ENCODE measurements at regions not wholly inside any gene's neighbourhood (a gene's known extent, or its start where the extent isn't known, plus 50 kb on each side); places are given as distances from the start of the nearest gene placed in this dataset.

DNA sequence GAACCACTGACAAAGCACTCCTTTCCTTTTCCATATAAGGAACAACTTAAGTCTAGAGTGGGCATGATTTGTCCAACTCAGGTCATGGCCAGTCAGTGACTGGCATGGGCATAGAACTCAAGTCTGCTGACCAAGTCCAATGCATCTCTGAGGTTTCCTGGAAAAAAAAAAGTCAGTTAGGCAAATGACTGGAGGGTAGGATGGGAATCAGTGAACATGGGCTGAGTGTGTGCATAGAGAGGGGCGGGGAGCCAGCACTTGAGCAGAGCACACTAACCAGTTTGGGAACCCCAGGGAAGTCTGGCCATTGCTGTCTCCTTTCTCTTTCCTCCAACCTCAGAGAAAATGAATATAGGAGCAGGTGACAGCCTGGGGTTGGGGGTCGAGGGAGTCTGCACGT is 53.6 kb upstream of the FMOD start:
- no peak for TF ChIP-seq EZH2phosphoT487 (IDR thresholded peaks at IDR 0.05; ENCODE audit: low read depth)
- TF ChIP-seq CTCF (IDR thresholded peaks at IDR 0.05; ENCODE audit: low read depth, low read length), result no peak
- Histone ChIP-seq H3K27me3 (ENCODE audit: low read depth, low read length) (no peaks in the 10 kb centered on the region), H4K20me1 (ENCODE audit: insufficient read depth, low read length) (no peaks in the 10 kb centered on the region), H3K79me2 (ENCODE audit: low read length) (no peaks in the 10 kb centered on the region), H3K36me3 (replicated peaks; ENCODE audit: low read depth, low read length) (no peaks in the 10 kb centered on the region), H3K4me3 (ENCODE audit: low read length) (no peak overlapping the region), H3K9ac (ENCODE audit: low read length) (no peak overlapping the region), H2AFZ (ENCODE audit: low read depth, low read length) (no peak overlapping the region), H3K4me1 (ENCODE audit: low read length) (peaks cover 9% of the 10 kb centered on the region), H3K9me3 (ENCODE audit: insufficient read depth, low read length) (no peaks in the 10 kb centered on the region), H3K4me2 (ENCODE audit: low read length) (no peak overlapping the region), H3K27ac (ENCODE audit: low read length) (no peak overlapping the region)

DNA sequence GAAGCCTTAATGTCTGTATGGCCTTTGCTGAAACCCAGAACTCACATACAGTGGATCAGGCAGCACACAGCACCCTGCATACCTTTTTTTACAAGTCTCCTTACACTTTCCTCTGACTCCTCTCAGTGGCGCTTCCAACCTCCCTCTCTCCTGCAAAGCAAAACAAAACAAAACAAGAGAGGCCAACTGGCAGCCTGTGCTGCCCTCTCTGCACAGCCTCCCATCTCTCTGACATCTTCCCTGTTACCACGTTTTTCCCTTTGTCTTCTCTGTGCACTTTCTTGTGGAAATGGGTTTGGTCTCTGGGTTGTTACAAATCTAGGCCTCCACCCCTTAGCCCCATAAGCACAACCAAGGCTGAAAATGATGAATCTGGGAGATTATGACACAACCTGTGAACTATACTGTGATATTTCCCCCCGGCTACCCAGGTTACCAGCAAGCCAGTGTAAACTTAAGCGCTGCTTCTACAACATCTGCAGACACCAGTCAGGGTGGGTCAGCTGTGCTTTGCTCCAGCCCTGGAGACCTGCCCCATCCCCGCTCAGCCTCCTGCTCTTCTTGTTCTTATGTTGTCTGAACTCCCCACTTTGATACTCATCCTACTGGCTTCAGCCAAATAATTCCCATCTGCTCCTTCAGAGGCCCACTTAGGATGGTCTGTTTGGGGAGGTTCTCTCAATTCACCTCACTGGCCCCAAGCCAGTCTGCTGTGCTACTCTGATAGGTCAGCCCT is 54.9 kb upstream of the FMOD start:
- Histone ChIP-seq H3K4me3 (ENCODE audit: low read length) (no peak overlapping the region), H3K4me1 (ENCODE audit: low read length) (peaks cover 20% of the 10 kb centered on the region), H3K9me3 (ENCODE audit: insufficient read depth, low read length) (no peaks in the 10 kb centered on the region), H3K79me2 (ENCODE audit: low read length) (no peaks in the 10 kb centered on the region), H3K27ac (ENCODE audit: low read length) (no peak overlapping the region), H3K4me2 (ENCODE audit: low read length) (no peak overlapping the region), H2AFZ (ENCODE audit: low read depth, low read length) (no peak overlapping the region), H3K27me3 (ENCODE audit: low read depth, low read length) (no peaks in the 10 kb centered on the region), H3K9ac (ENCODE audit: low read length) (no peak overlapping the region), H4K20me1 (ENCODE audit: insufficient read depth, low read length) (no peaks in the 10 kb centered on the region), H3K36me3 (replicated peaks; ENCODE audit: low read depth, low read length) (no peaks in the 10 kb centered on the region)
- TF ChIP-seq CTCF (IDR thresholded peaks at IDR 0.05; ENCODE audit: low read depth, low read length) (no peak), EZH2phosphoT487 (IDR thresholded peaks at IDR 0.05; ENCODE audit: low read depth) (no peak)

- Histone ChIP-seq H3K79me2 (ENCODE audit: low read length) (no peaks in the 10 kb centered on the region), H3K4me3 (ENCODE audit: low read length) (no peak overlapping the region), H3K9ac (ENCODE audit: low read length) (no peak overlapping the region), H3K4me1 (ENCODE audit: low read length) (peaks cover 20% of the 10 kb centered on the region), H3K4me2 (ENCODE audit: low read length) (no peak overlapping the region), H3K27ac (ENCODE audit: low read length) (no peak overlapping the region), H2AFZ (ENCODE audit: low read depth, low read length) (no peak overlapping the region), H3K27me3 (ENCODE audit: low read depth, low read length) (no peaks in the 10 kb centered on the region), H3K36me3 (replicated peaks; ENCODE audit: low read depth, low read length) (no peaks in the 10 kb centered on the region), H4K20me1 (ENCODE audit: insufficient read depth, low read length) (no peaks in the 10 kb centered on the region), H3K9me3 (ENCODE audit: insufficient read depth, low read length) (no peaks in the 10 kb centered on the region)
- no peak for TF ChIP-seq EZH2phosphoT487 (IDR thresholded peaks at IDR 0.05; ENCODE audit: low read depth)
- TF ChIP-seq CTCF (IDR thresholded peaks at IDR 0.05; ENCODE audit: low read depth, low read length), result no peak
These were observed 55.6 kb upstream of the FMOD start for GRCh38 chr1:203406446-203407045.

DNA sequence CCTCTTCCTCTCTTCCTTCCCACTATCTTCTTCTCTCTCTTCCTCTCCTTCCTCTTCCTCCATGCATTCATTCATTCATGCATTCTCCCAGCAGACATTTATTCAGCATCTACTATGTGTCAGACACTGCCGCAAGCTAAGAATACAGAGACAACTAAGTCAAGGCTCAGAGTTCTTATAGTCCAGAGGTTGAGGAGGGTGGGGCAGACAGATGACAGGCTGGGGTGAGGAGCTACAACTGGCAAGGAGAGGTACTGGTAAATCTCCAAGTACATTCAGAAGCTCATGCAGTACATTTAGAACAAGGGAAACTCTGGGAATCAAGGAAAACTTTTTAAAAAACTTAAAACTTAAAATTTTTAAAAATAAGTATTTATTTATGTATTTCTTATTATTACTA is 56.4 kb upstream of the FMOD start:
- H3K4me2 ChIP-seq (ENCODE audit: low read length), result no peak overlapping the region
- no peak overlapping the region for H2AFZ ChIP-seq (ENCODE audit: low read depth, low read length)
- H3K4me1 ChIP-seq (ENCODE audit: low read length), result peaks cover 16% of the 10 kb centered on the region
- no peaks in the 10 kb centered on the region for H3K79me2 ChIP-seq (ENCODE audit: low read length)
- no peak overlapping the region for H3K9ac ChIP-seq (ENCODE audit: low read length)
- no peak overlapping the region for H3K27ac ChIP-seq (ENCODE audit: low read length)
- TF ChIP-seq CTCF (IDR thresholded peaks at IDR 0.05; ENCODE audit: low read depth, low read length) (no peak), EZH2phosphoT487 (IDR thresholded peaks at IDR 0.05; ENCODE audit: low read depth) (no peak)
- no peaks in the 10 kb centered on the region for H3K27me3 ChIP-seq (ENCODE audit: low read depth, low read length)
- no peaks in the 10 kb centered on the region for H4K20me1 ChIP-seq (ENCODE audit: insufficient read depth, low read length)
- no peaks in the 10 kb centered on the region for H3K9me3 ChIP-seq (ENCODE audit: insufficient read depth, low read length)
- no peak overlapping the region for H3K4me3 ChIP-seq (ENCODE audit: low read length)
- H3K36me3 ChIP-seq (replicated peaks; ENCODE audit: low read depth, low read length), result no peaks in the 10 kb centered on the region

All from OCI-LY3 (cell line).